A549 (cell line): ENCODE measurements at regions not wholly inside any gene's neighbourhood (a gene's known extent, or its start where the extent isn't known, plus 50 kb on each side); places are given as distances from the start of the nearest gene placed in this dataset.

ENCODE experiments used
- ATAC-seq, 2 experiments: fragments of 200-7000 bp in 1 of 2; fragments of >200 bp in 1 of 2; cut with Nextera tagmentation in 1 of 2; cut with Tn5 transposase in 1 of 2; 3 replicates each; pipeline versions ENCODE4 v1.8.0 to v1.9.1; 2018 to 2020; ENCODE audit warnings: mild to moderate bottlenecking in 1 of 2, moderate library complexity in 1 of 2
- CTCF ChIA-PET: fragments of 300-600 bp; sonication (Branson Sonifier 250); formaldehyde crosslinking; extraction: SDS; loops from one replicate; lab custom pipeline; 2021; ENCODE audit warnings: antibody characterized with exemption, inconsistent platforms; lab: Yijun Ruan, JAX
- POLR2A ChIA-PET: fragments of 350-600 bp; formaldehyde crosslinking; extraction: SDS; loops from one replicate; lab custom pipeline; 2021; ENCODE audit warnings: antibody characterized with exemption, inconsistent platforms; lab: Yijun Ruan, JAX
- DNase-seq, 2 experiments: peaks; one replicate each; pipeline versions ENCODE4 v3.0.0 to v3.0.0-alpha.2; 2011 to 2016; ENCODE audit warnings: low read depth in 1 of 2, low spot score in 1 of 2
- FAIRE-seq: peaks from 2 replicates; lab custom pipeline; 2011; peaks lifted over from hg19 to GRCh38; lab: Jason Lieb, UNC
- H3K27ac ChIP-seq, 2 experiments: fragments of >200 bp; sonication (Bioruptor Twin); formaldehyde crosslinking; 3 replicates each; pipeline ENCODE4 v1.5.1; 2016 to 2017
- H3K4me1 ChIP-seq: fragments of >200 bp; sonication (Bioruptor Twin); formaldehyde crosslinking; 3 replicates; pipeline ENCODE4 v1.6.1; 2016
- H3K4me2 ChIP-seq: fragments of >200 bp; sonication (Bioruptor Twin); formaldehyde crosslinking; 3 replicates; pipeline ENCODE4 v1.6.1; 2016
- H3K4me3 ChIP-seq: fragments of >200 bp; sonication (Bioruptor Twin); formaldehyde crosslinking; 3 replicates; pipeline ENCODE4 v1.5.1; 2016
- H3K9me3 ChIP-seq: fragments of >200 bp; sonication (Bioruptor Twin); formaldehyde crosslinking; 3 replicates; pipeline ENCODE4 v1.6.1; 2016
- BHLHE40 ChIP-seq: IDR thresholded peaks from 2 replicates; pipeline ENCODE4 v1.6.1; 2012; ENCODE audit warnings: low read depth, low read length, inconsistent platforms
- CHD2 ChIP-seq: fragments of 150-350 bp; IDR thresholded peaks from 2 replicates; pipeline ENCODE4 v1.6.1; 2014; ENCODE audit warnings: low read length; ENCODE audit not compliant: partially characterized antibody
- CHD4 ChIP-seq: fragments of 200-600 bp; sonication (generic); IDR thresholded peaks from 2 replicates; pipeline ENCODE4 v1.6.1; 2016; ENCODE audit warnings: antibody characterized with exemption, mild to moderate bottlenecking, borderline replicate concordance
- FOSB ChIP-seq: fragments of 250-450 bp; sonication (Bioruptor Pico); IDR thresholded peaks from 2 replicates; pipeline ENCODE4 v1.5.0; 2020; ENCODE audit warnings: mild to moderate bottlenecking, moderate library complexity
- FOXS1 ChIP-seq: fragments of 250-450 bp; sonication (Bioruptor Pico); IDR thresholded peaks from 2 replicates; pipeline ENCODE4 v1.5.0; 2020; ENCODE audit warnings: mild to moderate bottlenecking, moderate library complexity
- GATA3 ChIP-seq: IDR thresholded peaks from 2 replicates; pipeline ENCODE4 v1.6.1; 2012; ENCODE audit warnings: borderline replicate concordance
- HDAC2 ChIP-seq: fragments of 200-600 bp; sonication (generic); IDR thresholded peaks from 2 replicates; pipeline ENCODE4 v1.6.1; 2016
- HOXA7 ChIP-seq: fragments of 250-450 bp; sonication (Bioruptor Pico); IDR thresholded peaks from 2 replicates; pipeline ENCODE4 v1.5.0; 2020; ENCODE audit warnings: mild to moderate bottlenecking, moderate library complexity
- HOXB13 ChIP-seq: fragments of 250-450 bp; sonication (Bioruptor Pico); IDR thresholded peaks from 2 replicates; pipeline ENCODE4 v1.5.0; 2020; ENCODE audit warnings: low read depth, mild to moderate bottlenecking, moderate library complexity
- JUN ChIP-seq, 2 experiments: fragments of >200 bp; sonication (Bioruptor Twin); formaldehyde crosslinking; IDR thresholded peaks; 2 replicates in 1 of 2; 3 replicates in 1 of 2; pipeline ENCODE4 v1.6.1; 2016 to 2017
- KDM5A ChIP-seq: fragments of 200-600 bp; sonication (generic); IDR thresholded peaks from 2 replicates; pipeline ENCODE4 v1.6.1; 2016; ENCODE audit warnings: antibody characterized with exemption, mild to moderate bottlenecking
- NR3C1 ChIP-seq: fragments of >200 bp; sonication (Bioruptor Twin); formaldehyde crosslinking; IDR thresholded peaks from 3 replicates; pipeline ENCODE4 v1.6.1; 2017
- PHF8 ChIP-seq: fragments of 200-600 bp; sonication (generic); IDR thresholded peaks from 2 replicates; pipeline ENCODE4 v1.6.1; 2016; ENCODE audit warnings: low read depth, mild to moderate bottlenecking, antibody characterized with exemption, moderate library complexity, borderline replicate concordance
- RCOR1 ChIP-seq: fragments of 150-350 bp; IDR thresholded peaks from 2 replicates; pipeline ENCODE4 v1.6.1; 2014; ENCODE audit warnings: antibody characterized with exemption, low read length, low read depth
- SMC3 ChIP-seq: fragments of >200 bp; sonication (Bioruptor Twin); formaldehyde crosslinking; IDR thresholded peaks from 3 replicates; pipeline ENCODE4 v1.6.1; 2018; ENCODE audit warnings: inconsistent platforms
- SREBF2 ChIP-seq: fragments of 450-650 bp; IDR thresholded peaks from 2 replicates; pipeline ENCODE4 v1.6.1; 2014; ENCODE audit warnings: mild to moderate bottlenecking, moderate library complexity
- ZC3H11A ChIP-seq: fragments of 450-650 bp; IDR thresholded peaks from 2 replicates; pipeline ENCODE4 v1.6.1; 2014; ENCODE audit warnings: antibody characterized with exemption, mild to moderate bottlenecking
- ZNF302 ChIP-seq: fragments of 250-450 bp; sonication (Bioruptor Pico); IDR thresholded peaks from 2 replicates; pipeline ENCODE4 v1.9.0; 2021; ENCODE audit warnings: inconsistent platforms, mild to moderate bottlenecking, moderate library complexity
- WGBS: methylation state at CpG from one replicate; pipeline ENCODE4 v1.1.6; 2017; ENCODE audit errors: missing lambda C conversion rate; 5-methylcytosine and 5-hydroxymethylcytosine counted together
- TF ChIP-seq, protein P1 (sequence below): fragments of >200 bp; sonication (Bioruptor Twin); formaldehyde crosslinking; IDR thresholded peaks from 3 replicates; pipeline ENCODE4 v1.6.1; 2016
- TF ChIP-seq, protein P2 (sequence below): fragments of >200 bp; sonication (Bioruptor Twin); formaldehyde crosslinking; IDR thresholded peaks from 3 replicates; pipeline ENCODE4 v1.5.1; 2016
- TF ChIP-seq, protein P3 (sequence below): fragments of 250-450 bp; sonication (Bioruptor Pico); IDR thresholded peaks from 2 replicates; pipeline ENCODE4 v1.5.0; 2020; ENCODE audit warnings: low read depth, mild to moderate bottlenecking, moderate library complexity
- TF ChIP-seq, protein P4 (sequence below): fragments of 150-350 bp; IDR thresholded peaks from 2 replicates; pipeline ENCODE4 v1.6.1; 2014; ENCODE audit warnings: low read depth, mild to moderate bottlenecking, low read length

DNA sequence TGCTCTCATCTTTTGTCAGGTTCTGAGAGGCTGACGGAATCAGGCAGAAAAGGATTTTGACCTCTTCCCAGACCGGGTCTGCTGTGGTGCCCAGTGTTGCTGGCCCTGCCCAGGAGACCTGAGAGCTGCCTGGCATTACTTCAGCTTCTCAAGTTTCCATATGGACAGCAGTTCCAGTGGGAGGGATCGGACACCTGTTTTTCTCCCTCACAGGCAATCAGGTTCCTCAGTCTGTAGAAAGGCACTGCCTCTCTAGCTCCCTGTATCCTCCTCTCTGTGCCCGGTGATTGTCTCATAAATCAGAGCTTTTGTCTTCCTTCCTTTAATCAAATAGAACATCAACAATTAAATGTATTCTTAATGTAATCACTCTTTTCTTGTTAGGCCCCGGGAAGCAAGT, 198.7 kb downstream of the SEMA6A start:
- FAIRE-seq (no peak), ATAC-seq (no peak), DNase-seq (no peak)
- Histone ChIP-seq H3K9me3 (no peaks in the 10 kb centered on the region), H3K4me2 (no peak overlapping the region), H3K27ac (no peak overlapping the region), H3K4me3 (no peak overlapping the region), H3K4me1 (no peaks in the 10 kb centered on the region)
- no peak for TF ChIP-seq GATA3
- WGBS = 69% methylated on average over 5 of the region's 5 CpGs
- ChIA-PET CTCF (no interaction called here), POLR2A (no interaction called here)

DNA sequence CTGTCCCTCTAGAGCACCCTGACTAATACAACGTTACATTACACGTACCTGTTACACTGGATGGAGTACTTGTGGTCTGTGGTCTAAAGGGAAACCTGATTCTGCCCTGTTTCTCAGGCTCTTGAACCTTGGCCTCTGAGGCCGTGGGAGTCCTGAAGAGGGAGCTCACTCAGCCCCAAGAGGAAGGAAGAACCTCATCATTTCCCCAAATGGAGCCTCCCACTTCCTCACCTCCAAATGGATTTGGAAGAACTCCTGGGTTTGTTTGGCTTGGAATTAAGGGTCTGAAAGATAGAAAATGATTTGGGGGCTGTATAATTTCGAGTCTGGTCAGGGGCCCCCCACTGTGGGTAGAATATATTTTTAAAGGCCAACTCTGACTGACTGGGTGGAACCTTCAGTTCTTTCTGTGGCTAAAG, 200.2 kb downstream of the SEMA6A start:
- Histone ChIP-seq H3K27ac (no peak overlapping the region), H3K4me3 (no peak overlapping the region), H3K4me1 (no peaks in the 10 kb centered on the region), H3K9me3 (no peaks in the 10 kb centered on the region), H3K4me2 (no peak overlapping the region)
- ATAC-seq (no peak), FAIRE-seq (no peak), DNase-seq (no peak)
- no peak for TF ChIP-seq HOXA7
- TF ChIP-seq RCOR1 = no peak
- no peak for TF ChIP-seq CHD4
- TF ChIP-seq, protein P1, sequence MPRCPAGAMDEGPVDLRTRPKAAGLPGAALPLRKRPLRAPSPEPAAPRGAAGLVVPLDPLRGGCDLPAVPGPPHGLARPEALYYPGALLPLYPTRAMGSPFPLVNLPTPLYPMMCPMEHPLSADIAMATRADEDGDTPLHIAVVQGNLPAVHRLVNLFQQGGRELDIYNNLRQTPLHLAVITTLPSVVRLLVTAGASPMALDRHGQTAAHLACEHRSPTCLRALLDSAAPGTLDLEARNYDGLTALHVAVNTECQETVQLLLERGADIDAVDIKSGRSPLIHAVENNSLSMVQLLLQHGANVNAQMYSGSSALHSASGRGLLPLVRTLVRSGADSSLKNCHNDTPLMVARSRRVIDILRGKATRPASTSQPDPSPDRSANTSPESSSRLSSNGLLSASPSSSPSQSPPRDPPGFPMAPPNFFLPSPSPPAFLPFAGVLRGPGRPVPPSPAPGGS = no peak
- TF ChIP-seq JUN (IDR thresholded peaks at IDR 0.05) = no peak
- no peak for TF ChIP-seq HDAC2
- TF ChIP-seq NR3C1 = no peak
- no peak for TF ChIP-seq PHF8
- TF ChIP-seq BHLHE40 = no peak
- TF ChIP-seq FOSB = no peak
- no peak for TF ChIP-seq ZNF302
- no peak for TF ChIP-seq CHD2
- no peak for TF ChIP-seq KDM5A
- TF ChIP-seq, protein P2, sequence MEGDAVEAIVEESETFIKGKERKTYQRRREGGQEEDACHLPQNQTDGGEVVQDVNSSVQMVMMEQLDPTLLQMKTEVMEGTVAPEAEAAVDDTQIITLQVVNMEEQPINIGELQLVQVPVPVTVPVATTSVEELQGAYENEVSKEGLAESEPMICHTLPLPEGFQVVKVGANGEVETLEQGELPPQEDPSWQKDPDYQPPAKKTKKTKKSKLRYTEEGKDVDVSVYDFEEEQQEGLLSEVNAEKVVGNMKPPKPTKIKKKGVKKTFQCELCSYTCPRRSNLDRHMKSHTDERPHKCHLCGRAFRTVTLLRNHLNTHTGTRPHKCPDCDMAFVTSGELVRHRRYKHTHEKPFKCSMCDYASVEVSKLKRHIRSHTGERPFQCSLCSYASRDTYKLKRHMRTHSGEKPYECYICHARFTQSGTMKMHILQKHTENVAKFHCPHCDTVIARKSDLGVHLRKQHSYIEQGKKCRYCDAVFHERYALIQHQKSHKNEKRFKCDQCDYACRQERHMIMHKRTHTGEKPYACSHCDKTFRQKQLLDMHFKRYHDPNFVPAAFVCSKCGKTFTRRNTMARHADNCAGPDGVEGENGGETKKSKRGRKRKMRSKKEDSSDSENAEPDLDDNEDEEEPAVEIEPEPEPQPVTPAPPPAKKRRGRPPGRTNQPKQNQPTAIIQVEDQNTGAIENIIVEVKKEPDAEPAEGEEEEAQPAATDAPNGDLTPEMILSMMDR = no peak
- CTCF ChIA-PET = interaction anchor here (0.8 kb wide), 1 partner anchor 8 kb away, joined by 3 read pairs; no protein-coding TSS in a partner anchor
- 49% methylated on average over 4 of the region's 4 CpGs for WGBS
- POLR2A ChIA-PET = no interaction called here

DNA sequence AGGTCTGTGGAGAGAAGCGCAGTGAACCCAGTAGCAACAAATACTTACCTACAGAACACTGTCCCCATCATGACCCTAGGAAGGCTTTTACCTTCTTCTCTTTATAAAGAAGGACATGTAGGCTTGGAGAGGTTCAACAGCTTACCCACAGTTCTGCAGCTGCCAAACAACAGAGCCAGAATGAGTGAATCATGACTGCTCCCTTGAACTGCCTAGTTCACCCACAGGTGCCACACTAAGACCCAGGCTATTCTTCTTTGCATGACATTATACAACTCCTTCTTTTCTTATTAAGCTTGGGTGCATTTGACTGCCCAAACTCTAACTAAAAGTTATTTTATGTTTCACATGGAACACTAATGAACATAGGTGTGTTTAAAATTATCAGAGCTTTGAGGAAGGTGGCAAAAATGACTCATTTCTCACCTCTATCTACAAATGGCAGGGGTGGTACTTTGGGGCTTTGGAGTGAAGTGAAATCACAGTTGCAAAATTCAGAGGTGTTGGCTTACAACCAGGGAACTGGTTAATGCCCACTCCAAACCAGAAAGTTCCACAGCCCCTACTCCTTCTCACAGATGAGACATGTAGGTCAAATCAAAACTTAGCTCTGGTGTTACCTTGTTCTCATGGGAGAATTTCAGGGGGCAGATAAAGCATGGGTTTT, 201.6 kb downstream of the SEMA6A start:
- no peak for FAIRE-seq
- ATAC-seq = no peak
- no peak overlapping the region for H3K4me2 ChIP-seq
- POLR2A ChIA-PET = no interaction called here
- no peaks in the 10 kb centered on the region for H3K9me3 ChIP-seq
- H3K4me3 ChIP-seq = no peak overlapping the region
- H3K4me1 ChIP-seq = no peaks in the 10 kb centered on the region
- 67% methylated on average over 1 of the region's 1 CpG for WGBS
- TF ChIP-seq, protein P3, sequence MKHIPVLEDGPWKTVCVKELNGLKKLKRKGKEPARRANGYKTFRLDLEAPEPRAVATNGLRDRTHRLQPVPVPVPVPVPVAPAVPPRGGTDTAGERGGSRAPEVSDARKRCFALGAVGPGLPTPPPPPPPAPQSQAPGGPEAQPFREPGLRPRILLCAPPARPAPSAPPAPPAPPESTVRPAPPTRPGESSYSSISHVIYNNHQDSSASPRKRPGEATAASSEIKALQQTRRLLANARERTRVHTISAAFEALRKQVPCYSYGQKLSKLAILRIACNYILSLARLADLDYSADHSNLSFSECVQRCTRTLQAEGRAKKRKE (CRISPR knock-in tag) = no peak
- TF ChIP-seq, protein P2 = no peak
- no peak for TF ChIP-seq HOXA7
- TF ChIP-seq HOXB13 (CRISPR knock-in tag) = no peak
- no peak for TF ChIP-seq SREBF2
- no peak for TF ChIP-seq CHD4
- no peak for TF ChIP-seq ZC3H11A
- no peak for TF ChIP-seq SMC3
- no peak for TF ChIP-seq FOXS1 (CRISPR knock-in tag)
- TF ChIP-seq, protein P4, sequence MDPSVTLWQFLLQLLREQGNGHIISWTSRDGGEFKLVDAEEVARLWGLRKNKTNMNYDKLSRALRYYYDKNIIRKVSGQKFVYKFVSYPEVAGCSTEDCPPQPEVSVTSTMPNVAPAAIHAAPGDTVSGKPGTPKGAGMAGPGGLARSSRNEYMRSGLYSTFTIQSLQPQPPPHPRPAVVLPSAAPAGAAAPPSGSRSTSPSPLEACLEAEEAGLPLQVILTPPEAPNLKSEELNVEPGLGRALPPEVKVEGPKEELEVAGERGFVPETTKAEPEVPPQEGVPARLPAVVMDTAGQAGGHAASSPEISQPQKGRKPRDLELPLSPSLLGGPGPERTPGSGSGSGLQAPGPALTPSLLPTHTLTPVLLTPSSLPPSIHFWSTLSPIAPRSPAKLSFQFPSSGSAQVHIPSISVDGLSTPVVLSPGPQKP = no peak
- H3K27ac ChIP-seq = no peak overlapping the region
- CTCF ChIA-PET = no interaction called here
- DNase-seq = no peak
